ENCODE measurements at regions not wholly inside any gene's neighbourhood (a gene's known extent, or its start where the extent isn't known, plus 50 kb on each side); places are given as distances from the start of the nearest gene placed in this dataset.

DNA sequence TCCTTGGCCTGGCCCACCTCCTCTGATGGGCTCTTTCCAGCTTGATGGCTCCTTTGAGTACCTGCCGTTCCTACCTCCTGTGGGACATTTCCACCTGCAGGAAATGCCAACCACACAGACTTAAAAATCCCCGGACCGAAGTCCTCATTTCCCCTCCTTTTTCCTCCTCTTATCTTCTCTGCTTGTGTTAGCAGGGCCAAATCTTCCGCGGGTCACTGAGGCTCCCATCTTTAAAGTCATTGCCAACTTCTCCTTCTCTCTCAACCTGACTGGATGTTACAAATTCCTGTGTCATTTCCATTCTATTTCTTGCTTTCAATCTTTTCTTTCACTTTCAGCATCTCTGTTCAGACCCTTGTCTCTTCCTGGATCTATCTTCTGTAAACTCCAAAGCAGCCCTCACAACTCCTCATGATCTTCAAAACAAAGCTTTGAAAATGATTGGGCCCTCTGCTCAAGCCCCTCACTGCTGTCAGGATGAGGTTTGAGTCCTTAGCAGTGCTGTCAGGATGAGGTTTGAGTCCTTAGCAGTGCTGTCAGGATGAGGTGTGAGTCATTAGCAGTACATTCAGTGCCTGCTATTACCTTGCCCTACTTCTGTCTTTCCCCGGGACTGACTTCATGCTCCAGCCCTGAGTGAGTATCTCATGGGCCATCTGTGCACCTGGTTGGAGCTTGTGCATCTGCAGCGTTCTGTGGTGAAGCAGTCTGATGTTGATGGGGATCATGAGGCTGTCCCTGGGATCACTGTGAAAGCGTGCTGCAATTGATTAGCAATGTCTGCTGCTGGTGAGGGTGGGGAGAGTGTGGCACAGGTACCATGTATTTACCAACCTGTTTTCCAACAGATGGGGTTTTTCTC, 100.1 kb downstream of the IRF8 start:
- TF ChIP-seq POLR2A (IDR thresholded peaks at IDR 0.05; ENCODE audit: low read depth, low read length) = no peak
- no peak for TF ChIP-seq POLR2AphosphoS5 (IDR thresholded peaks at IDR 0.05; ENCODE audit: low read depth, low read length)
- no peak for TF ChIP-seq SPI1 (IDR thresholded peaks at IDR 0.05; ENCODE audit: low read depth, low read length)
- TF ChIP-seq TAF1 (IDR thresholded peaks at IDR 0.05; ENCODE audit: low read depth, low read length) = no peak
